A549 (cell line): ENCODE measurements at regions not wholly inside any gene's neighbourhood (a gene's known extent, or its start where the extent isn't known, plus 50 kb on each side); places are given as distances from the start of the nearest gene placed in this dataset.

Source experiments
- ATAC-seq, 2 experiments: fragments of 200-7000 bp in 1 of 2; fragments of >200 bp in 1 of 2; cut with Nextera tagmentation in 1 of 2; cut with Tn5 transposase in 1 of 2; 3 replicates each; pipeline versions ENCODE4 v1.8.0 to v1.9.1; 2018 to 2020; ENCODE audit warnings: mild to moderate bottlenecking in 1 of 2, moderate library complexity in 1 of 2
- CTCF ChIA-PET: fragments of 300-600 bp; sonication (Branson Sonifier 250); formaldehyde crosslinking; extraction: SDS; loops from one replicate; lab custom pipeline; 2021; ENCODE audit warnings: antibody characterized with exemption, inconsistent platforms; lab: Yijun Ruan, JAX
- POLR2A ChIA-PET: fragments of 350-600 bp; formaldehyde crosslinking; extraction: SDS; loops from one replicate; lab custom pipeline; 2021; ENCODE audit warnings: antibody characterized with exemption, inconsistent platforms; lab: Yijun Ruan, JAX
- DNase-seq, 2 experiments: peaks; one replicate each; pipeline versions ENCODE4 v3.0.0 to v3.0.0-alpha.2; 2011 to 2016; ENCODE audit warnings: low read depth in 1 of 2, low spot score in 1 of 2
- FAIRE-seq: peaks from 2 replicates; lab custom pipeline; 2011; peaks lifted over from hg19 to GRCh38; lab: Jason Lieb, UNC
- H3K27ac ChIP-seq, 2 experiments: fragments of >200 bp; sonication (Bioruptor Twin); formaldehyde crosslinking; 3 replicates each; pipeline ENCODE4 v1.5.1; 2016 to 2017
- H3K4me1 ChIP-seq: fragments of >200 bp; sonication (Bioruptor Twin); formaldehyde crosslinking; 3 replicates; pipeline ENCODE4 v1.6.1; 2016
- H3K4me2 ChIP-seq: fragments of >200 bp; sonication (Bioruptor Twin); formaldehyde crosslinking; 3 replicates; pipeline ENCODE4 v1.6.1; 2016
- H3K4me3 ChIP-seq: fragments of >200 bp; sonication (Bioruptor Twin); formaldehyde crosslinking; 3 replicates; pipeline ENCODE4 v1.5.1; 2016
- H3K9me3 ChIP-seq: fragments of >200 bp; sonication (Bioruptor Twin); formaldehyde crosslinking; 3 replicates; pipeline ENCODE4 v1.6.1; 2016
- BHLHE40 ChIP-seq: IDR thresholded peaks from 2 replicates; pipeline ENCODE4 v1.6.1; 2012; ENCODE audit warnings: low read depth, low read length, inconsistent platforms
- CBX2 ChIP-seq: fragments of 200-600 bp; sonication (generic); IDR thresholded peaks from 2 replicates; pipeline ENCODE4 v1.6.1; 2016; ENCODE audit warnings: low read depth, mild to moderate bottlenecking, borderline replicate concordance
- CEBPB ChIP-seq, 2 experiments: fragments of >200 bp in 1 of 2; sonication (Bioruptor Twin) in 1 of 2; formaldehyde crosslinking in 1 of 2; IDR thresholded peaks; 2 replicates each; pipeline ENCODE4 v1.6.1; 2012 to 2016
- CHD4 ChIP-seq: fragments of 200-600 bp; sonication (generic); IDR thresholded peaks from 2 replicates; pipeline ENCODE4 v1.6.1; 2016; ENCODE audit warnings: antibody characterized with exemption, mild to moderate bottlenecking, borderline replicate concordance
- E2F6 ChIP-seq: IDR thresholded peaks from 2 replicates; pipeline ENCODE4 v1.6.1; 2012; ENCODE audit warnings: low read depth, borderline replicate concordance
- ELK1 ChIP-seq: fragments of 150-350 bp; IDR thresholded peaks from 2 replicates; pipeline ENCODE4 v1.6.1; 2014; ENCODE audit warnings: low read depth, mild to moderate bottlenecking, low read length
- EP300 ChIP-seq, 2 experiments: fragments of >200 bp; sonication (Bioruptor Twin); formaldehyde crosslinking; IDR thresholded peaks; 2 replicates in 1 of 2; 3 replicates in 1 of 2; pipeline ENCODE4 v1.6.1; 2016 to 2017
- FOSB ChIP-seq: fragments of 250-450 bp; sonication (Bioruptor Pico); IDR thresholded peaks from 2 replicates; pipeline ENCODE4 v1.5.0; 2020; ENCODE audit warnings: mild to moderate bottlenecking, moderate library complexity
- HES2 ChIP-seq: fragments of >200 bp; sonication (Bioruptor Twin); formaldehyde crosslinking; IDR thresholded peaks from 2 replicates; pipeline ENCODE4 v1.6.1; 2016
- HEYL ChIP-seq: fragments of 250-450 bp; sonication (Bioruptor Pico); IDR thresholded peaks from 2 replicates; pipeline ENCODE4 v1.8.0; 2021; ENCODE audit warnings: mild to moderate bottlenecking, moderate library complexity
- HOXB5 ChIP-seq: fragments of 250-450 bp; sonication (Bioruptor Pico); IDR thresholded peaks from 2 replicates; pipeline ENCODE4 v1.5.0; 2020; ENCODE audit warnings: mild to moderate bottlenecking, moderate library complexity
- KDM1A ChIP-seq: fragments of 200-600 bp; sonication (generic); IDR thresholded peaks from 2 replicates; pipeline ENCODE4 v1.6.1; 2016; ENCODE audit warnings: low read depth, mild to moderate bottlenecking
- KDM5A ChIP-seq: fragments of 200-600 bp; sonication (generic); IDR thresholded peaks from 2 replicates; pipeline ENCODE4 v1.6.1; 2016; ENCODE audit warnings: antibody characterized with exemption, mild to moderate bottlenecking
- MYC ChIP-seq: IDR thresholded peaks from 2 replicates; pipeline ENCODE4 v1.6.1; 2012; ENCODE audit warnings: mild to moderate bottlenecking, inconsistent platforms, low read length, improper control_type of control experiment, borderline replicate concordance
- RAD21 ChIP-seq, 2 experiments: fragments of >200 bp in 1 of 2; sonication (Bioruptor Twin) in 1 of 2; formaldehyde crosslinking in 1 of 2; IDR thresholded peaks in 1 of 2; conservative IDR thresholded peaks in 1 of 2; 2 replicates in 1 of 2; 3 replicates in 1 of 2; pipeline ENCODE4 v1.6.1; 2012 to 2018; ENCODE audit warnings: inconsistent platforms in 1 of 2
- RARB ChIP-seq: fragments of 250-450 bp; sonication (Bioruptor Pico); IDR thresholded peaks from 2 replicates; pipeline ENCODE4 v1.8.0; 2021; ENCODE audit warnings: mild to moderate bottlenecking, moderate library complexity
- REST ChIP-seq: fragments of 200-600 bp; sonication (generic); IDR thresholded peaks from 2 replicates; pipeline ENCODE4 v1.6.1; 2016; ENCODE audit warnings: antibody characterized with exemption, mild to moderate bottlenecking, moderate library complexity
- USF2 ChIP-seq: fragments of 450-650 bp; IDR thresholded peaks from 2 replicates; pipeline ENCODE4 v1.6.1; 2014; ENCODE audit warnings: antibody characterized with exemption
- ZSCAN20 ChIP-seq: fragments of 250-450 bp; sonication (Bioruptor Pico); IDR thresholded peaks from 2 replicates; pipeline ENCODE4 v1.8.0; 2022; ENCODE audit warnings: mild to moderate bottlenecking, moderate library complexity
- WGBS: methylation state at CpG from one replicate; pipeline ENCODE4 v1.1.6; 2017; ENCODE audit errors: missing lambda C conversion rate; 5-methylcytosine and 5-hydroxymethylcytosine counted together

- FAIRE-seq = no peak
- ATAC-seq = no peak
- H3K9me3 ChIP-seq = no peaks in the 10 kb centered on the region
These were observed 205.2 kb downstream of the RHOU start for GRCh38 chr1:228940526-228940925.

GRCh38 chr1:228940926-228941325 is 205.6 kb downstream of the RHOU start:
- 76% methylated on average over 6 of the region's 6 CpGs for WGBS
- FAIRE-seq = no peak

More at GRCh38 chr1:228940526-228940925, 205.2 kb downstream of the RHOU start:
- no peak overlapping the region for H3K4me2 ChIP-seq
- no peak for TF ChIP-seq BHLHE40
- POLR2A ChIA-PET = no interaction called here
- DNase-seq = no peak
- no peak overlapping the region for H3K4me3 ChIP-seq
- H3K27ac ChIP-seq = no peak overlapping the region
- WGBS = 63% methylated on average over 6 of the region's 7 CpGs
- H3K4me1 ChIP-seq = peaks cover 22% of the 10 kb centered on the region
- CTCF ChIA-PET = no interaction called here

GRCh38 chr1:228941666-228942065 is 206.4 kb downstream of the RHOU start:
- POLR2A ChIA-PET = no interaction called here
- no peak for FAIRE-seq
- no peak overlapping the region for H3K4me3 ChIP-seq
- TF ChIP-seq CHD4 = no peak
- no peak for TF ChIP-seq ELK1
- TF ChIP-seq RAD21 (conservative IDR thresholded peaks at IDR 0.05 in 1 of 2, IDR thresholded peaks at IDR 0.05 in 1 of 2) = no peak
- TF ChIP-seq EP300 (IDR thresholded peaks at IDR 0.05) = no peak
- no peak for TF ChIP-seq USF2
- no peak for TF ChIP-seq RARB (CRISPR knock-in tag)
- no peak for TF ChIP-seq CBX2
- TF ChIP-seq HES2 = no peak
- no peak for TF ChIP-seq HOXB5
- no peak for TF ChIP-seq REST
- no peak for TF ChIP-seq CEBPB (IDR thresholded peaks at IDR 0.05)
- no peak for TF ChIP-seq KDM5A
- no peak for TF ChIP-seq FOSB (CRISPR knock-in tag)
- TF ChIP-seq E2F6 = no peak
- TF ChIP-seq, all 56 proteins: peak for 0
- ATAC-seq = no peak
- H3K4me1 ChIP-seq = peaks cover 12% of the 10 kb centered on the region
- DNase-seq = no peak
- H3K9me3 ChIP-seq = no peaks in the 10 kb centered on the region
- H3K27ac ChIP-seq = no peak overlapping the region
- CTCF ChIA-PET = no interaction called here
- no peak overlapping the region for H3K4me2 ChIP-seq
- 47% methylated on average over 1 of the region's 1 CpG for WGBS

More at GRCh38 chr1:228940926-228941325, 205.6 kb downstream of the RHOU start:
- Histone ChIP-seq H3K9me3 (no peaks in the 10 kb centered on the region), H3K4me2 (no peak overlapping the region), H3K4me1 (peaks cover 18% of the 10 kb centered on the region), H3K27ac (no peak overlapping the region), H3K4me3 (no peak overlapping the region)
- TF ChIP-seq HEYL (no peak), MYC (no peak), KDM1A (no peak), ZSCAN20 (CRISPR knock-in tag) (no peak)
- DNase-seq (no peak), ATAC-seq (no peak)
- ChIA-PET CTCF (no interaction called here), POLR2A (no interaction called here)
